ENCODE measurements at regions not wholly inside any gene's neighbourhood (a gene's known extent, or its start where the extent isn't known, plus 50 kb on each side); places are given as distances from the start of the nearest gene placed in this dataset.
"Not testable (repeated sequence)": the region's sequence is repeated elsewhere in the genome, so short reads cannot be mapped to it uniquely, and the experiment has no call there.

DNA sequence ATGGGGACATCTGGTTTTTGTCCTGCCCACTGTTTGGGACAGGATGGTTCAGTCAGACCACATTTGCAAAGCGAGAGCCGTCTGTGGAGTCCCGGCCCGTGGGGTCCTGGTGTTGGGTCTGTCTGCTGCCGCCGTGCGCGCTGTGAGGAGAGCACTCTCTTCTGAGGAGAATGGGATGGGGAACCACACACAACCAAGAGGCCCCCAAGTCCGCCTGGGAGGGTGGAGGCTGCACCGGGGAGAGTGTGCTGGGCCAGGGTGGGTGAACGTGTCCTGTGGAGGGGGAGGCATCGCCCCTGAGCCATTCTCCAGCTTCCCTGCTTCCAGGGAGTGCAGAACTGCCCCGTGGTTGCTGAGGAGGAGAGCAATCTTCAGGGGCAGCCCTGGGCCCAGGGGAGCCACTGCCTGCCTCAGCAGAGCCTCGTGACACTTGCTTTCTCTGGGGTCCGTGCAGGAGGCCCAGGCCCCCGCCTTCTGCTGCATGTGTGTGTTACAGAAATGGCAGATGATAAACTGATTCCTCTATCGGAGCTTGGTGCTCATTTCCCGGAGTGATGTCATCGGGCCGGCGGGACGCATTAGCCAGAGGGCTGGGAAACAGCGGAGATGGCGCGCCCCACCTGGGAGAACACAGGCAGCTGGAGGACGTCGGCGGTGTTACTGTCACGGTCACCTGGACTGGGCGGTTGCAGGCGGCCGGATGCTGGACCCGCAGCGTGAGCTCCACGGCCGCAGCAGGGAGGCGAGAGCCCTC, 173.4 kb downstream of the LAT start:
- DNase-seq, result not testable (repeated sequence)

DNA sequence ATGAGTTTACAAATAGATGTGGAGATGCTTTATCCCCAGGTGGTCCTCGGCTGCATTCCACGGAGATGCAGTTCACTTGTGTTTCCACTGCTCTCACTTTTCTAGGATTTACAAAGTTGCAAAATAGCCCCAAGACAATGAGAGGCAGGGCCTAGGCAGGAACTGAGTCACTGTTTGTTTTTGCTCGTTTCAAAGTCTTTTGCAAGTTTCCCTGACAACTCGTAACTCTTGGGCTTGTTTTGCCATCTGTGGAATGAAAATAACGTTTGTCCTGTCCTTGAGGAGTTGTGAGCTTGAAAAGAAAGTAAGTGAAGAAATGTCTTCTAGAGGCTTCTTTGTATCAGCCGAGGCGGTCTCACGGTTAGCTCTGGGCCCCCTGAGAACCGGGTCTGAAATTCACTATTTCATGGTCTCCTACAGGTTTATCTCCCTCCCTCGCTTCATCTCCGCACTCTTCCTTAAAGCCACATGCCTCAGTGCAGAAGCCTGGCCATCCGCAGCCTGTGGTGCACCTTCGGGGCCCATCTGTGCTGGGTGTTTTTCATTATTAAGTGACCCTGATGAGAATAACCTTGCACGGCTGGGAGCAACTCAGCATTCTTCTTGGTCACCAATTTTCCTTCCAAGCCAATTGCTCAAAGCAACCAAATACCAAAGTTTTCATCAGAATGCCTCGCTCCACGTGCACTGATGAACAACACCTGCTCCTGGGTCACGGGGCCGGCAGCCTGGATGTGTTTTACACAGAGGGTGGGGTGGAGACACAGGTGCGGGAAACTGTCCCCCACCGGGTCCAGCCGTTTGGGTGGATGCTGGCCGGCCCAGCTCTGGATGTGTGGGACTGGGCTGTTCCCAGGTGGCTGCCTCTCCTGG, 172.4 kb downstream of the LAT start:
- not testable (repeated sequence) for DNase-seq

DNA sequence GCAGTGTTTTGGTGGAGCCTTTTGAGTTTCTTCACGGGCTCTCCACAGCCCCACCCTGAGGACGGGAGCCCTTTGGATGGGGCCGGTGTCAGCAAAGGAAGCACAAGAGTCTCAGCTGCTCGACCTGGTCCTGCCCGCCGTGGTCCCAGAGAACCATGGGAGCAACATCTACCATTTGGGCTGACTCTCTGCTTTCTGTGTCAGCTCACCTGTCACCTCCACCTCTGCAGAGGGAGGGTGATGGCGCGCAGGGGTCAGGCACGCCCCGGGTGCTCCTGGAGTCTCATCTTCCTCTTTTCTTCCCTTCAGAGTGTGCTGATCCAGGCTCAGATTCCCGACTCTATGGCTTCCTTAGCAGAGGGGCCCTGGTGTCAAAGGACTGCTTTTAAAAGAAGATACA, 171.7 kb downstream of the LAT start:
- no peak for DNase-seq

DNA sequence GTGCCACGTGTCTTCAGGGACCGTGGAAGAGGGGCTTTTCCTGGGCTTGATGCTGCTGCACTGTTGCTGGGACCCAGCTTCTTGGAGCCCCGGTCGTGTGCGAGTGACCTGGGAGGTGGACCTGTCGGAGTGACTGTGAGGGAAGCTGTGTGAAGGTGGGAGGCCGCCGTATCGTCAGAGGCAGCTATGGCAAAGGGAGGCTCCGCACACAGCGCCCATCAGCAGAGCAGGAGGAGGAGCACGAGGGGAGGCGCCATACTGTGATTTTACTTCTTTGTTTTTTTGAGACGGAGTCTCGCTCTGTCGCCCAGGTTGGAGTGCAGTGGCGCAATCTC, 171.0 kb downstream of the LAT start:
- DNase-seq, result not testable (repeated sequence)

DNA sequence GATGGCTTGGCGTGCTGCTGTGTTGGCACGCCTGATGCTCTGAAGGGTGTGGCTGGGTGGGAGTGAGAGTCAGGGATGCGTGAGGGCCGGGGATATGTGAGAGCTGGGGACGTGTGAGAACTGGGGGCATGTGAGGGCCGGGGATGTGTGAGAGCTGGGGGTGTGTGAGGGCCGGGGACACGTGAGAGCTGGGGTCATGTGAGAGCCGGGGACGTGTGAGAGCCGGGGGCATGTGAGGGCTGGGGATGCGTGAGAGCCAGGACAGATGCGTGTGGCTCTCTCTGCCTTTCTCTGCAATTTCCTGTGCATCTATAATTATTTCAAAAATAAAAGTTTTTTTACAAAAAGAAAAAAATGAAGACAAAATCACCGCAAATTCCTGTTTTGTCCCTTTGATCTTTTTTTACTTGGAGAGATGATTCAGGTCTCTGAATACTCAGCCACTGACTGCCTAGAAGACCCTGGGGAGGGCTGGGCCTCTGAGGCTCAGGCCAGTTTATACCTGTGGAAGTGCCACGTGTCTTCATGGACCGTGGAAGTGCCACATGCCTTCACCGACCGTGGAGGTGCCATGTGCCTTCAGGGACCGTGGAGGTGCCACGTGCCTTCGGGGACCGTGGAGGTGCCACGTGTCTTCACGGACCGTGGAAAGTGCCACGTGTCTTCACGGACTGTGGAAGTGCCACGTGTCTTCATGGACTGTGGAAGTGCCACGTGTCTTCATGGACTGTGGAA, 170.4 kb downstream of the LAT start:
- DNase-seq, result not testable (repeated sequence)

DNA sequence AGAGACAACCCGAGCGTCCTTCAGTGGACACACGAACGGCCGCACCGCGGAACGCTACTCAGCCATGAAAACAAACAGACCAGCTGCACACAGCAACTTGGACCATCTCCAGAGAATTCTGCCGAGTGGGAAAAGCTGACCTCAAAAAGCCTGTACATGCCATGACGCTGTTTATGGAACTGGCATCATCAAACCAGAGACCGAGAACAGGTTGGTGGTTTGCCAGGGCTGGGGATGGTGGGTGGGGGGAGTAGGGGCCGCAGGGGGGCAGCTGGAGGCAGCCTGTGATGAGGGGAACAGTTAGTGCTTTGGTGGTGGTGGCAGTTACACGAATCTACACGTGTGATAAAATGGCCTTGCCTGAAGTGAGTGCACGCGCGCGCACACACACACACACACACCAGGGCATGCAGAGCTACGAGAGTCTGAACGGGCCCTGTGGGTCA, 169.8 kb downstream of the LAT start:
- DNase-seq, result no peak

DNA sequence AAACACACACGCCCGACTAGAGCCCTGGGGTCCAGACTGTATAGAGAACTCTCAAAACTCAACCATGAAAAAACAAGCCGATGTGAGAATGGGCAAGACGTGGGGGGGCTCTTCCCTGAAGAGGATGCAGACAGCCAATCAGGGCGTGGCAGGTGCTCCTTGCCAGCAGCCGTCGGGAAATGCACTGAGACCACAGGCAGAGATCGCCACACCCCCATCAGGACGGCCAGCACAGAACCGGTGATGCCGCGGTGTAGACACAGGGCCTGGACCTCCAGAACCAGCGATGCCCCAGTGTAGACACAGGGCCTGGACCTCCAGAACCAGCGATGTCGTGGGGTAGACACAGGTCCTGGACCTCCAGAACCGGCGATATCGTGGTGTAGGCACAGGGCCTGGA, 169.2 kb downstream of the LAT start:
- no peak for DNase-seq

DNA sequence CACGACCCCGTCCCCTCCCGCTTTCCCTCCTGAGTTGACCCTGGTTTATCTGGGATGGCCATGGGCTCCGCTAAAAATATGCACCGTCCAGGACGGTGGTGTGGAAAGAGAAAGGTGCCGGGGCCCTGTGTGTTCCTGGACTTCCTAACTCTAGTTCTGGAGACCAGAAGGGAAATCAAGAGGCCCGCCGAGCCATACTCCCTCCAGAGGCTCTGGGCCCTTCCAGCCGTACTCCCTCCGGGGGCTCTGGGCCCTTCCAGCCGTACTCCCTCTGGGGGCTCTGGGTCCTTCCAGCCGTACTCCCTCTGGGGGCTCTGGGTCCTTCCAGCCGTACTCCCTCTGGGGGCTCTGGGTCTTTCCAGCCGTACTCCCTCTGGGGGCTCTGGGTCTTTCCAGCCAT, 168.5 kb downstream of the LAT start:
- DNase-seq, result not testable (repeated sequence)

DNA sequence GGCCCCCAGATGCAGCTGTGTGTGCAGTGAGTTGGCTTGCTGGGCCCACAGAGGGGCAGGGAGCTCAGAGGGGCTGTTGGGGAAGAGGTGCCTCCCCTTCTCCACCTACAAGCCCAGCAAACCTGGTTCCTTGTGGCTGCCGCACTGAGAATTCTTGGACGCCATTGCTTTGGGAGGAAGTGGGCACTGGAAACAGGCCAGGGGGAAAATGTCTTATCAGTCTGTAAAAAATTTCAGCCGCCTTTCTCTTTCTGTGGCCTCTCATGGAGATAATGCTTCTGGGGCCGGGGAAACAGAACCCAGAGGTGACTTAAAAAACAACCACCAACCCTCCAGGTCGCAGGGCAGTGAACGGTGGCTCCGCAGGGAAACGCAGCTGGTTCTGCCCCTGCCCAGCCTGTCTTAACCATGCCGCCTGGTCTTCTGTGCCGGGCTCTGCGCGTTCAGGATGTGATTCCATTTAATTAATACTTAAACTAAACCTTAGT, 167.7 kb downstream of the LAT start:
- not testable (repeated sequence) for DNase-seq

DNA sequence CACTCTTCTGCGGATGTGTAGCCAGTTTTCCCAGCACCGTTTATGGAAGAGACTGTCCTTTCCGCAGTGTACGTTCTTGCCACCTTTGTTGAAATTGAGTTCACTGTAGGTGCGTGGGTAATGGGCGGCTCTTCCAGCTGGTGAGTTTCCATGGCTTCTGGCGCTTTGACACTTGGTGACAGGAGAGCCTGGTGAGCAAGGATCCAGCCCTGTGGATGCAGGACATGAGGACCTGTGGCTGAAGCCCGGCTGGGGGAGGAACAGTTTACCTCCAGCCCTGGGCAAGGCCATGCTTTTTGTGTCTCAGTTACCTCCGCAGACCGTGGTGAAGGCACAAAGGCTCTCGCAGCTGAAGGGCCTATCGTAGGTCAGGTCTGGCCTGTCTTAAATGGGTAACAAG, 166.5 kb downstream of the LAT start:
- DNase-seq, result no peak

DNA sequence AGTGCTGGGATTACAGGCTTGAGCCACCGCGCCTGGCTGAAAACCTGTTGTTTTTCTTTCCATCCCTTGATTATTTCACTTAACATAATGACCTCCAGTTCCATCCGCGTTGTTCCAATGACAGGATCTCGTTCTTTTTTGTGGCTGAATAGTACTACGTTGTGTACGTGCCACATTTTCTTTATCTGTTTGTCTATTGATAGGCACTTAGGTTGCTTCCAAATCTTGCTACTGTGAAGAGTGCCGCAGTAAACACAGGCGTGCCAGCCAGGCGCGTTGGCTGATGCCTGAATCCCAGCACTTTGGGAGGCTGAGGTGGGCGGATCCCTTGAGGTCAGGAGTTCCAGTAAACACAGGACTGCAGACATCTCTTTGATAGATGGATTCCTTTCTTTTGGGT, 165.1 kb downstream of the LAT start:
- DNase-seq, result not testable (repeated sequence)

DNA sequence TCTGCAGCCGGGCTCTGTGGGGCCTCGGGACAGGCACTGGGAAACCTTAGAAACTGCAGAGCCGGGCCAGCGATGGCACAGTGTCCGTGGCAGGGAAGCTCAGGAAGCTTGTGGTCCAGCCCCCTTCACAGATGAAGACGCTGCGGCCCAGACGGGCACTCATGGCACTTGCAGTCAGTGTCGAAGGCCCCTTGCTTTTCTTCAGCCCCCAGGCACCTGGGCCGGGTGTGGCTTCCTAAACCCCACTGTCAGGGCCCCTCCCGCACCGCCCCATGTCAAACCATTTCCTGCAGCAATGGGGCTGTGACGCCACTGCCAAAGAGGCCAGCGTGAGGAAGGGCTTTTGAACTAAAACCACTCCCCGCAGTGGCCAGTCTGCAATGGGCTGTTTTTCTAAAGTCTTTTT, 164.0 kb downstream of the LAT start:
- DNase-seq, result peak; percentile 66

DNA sequence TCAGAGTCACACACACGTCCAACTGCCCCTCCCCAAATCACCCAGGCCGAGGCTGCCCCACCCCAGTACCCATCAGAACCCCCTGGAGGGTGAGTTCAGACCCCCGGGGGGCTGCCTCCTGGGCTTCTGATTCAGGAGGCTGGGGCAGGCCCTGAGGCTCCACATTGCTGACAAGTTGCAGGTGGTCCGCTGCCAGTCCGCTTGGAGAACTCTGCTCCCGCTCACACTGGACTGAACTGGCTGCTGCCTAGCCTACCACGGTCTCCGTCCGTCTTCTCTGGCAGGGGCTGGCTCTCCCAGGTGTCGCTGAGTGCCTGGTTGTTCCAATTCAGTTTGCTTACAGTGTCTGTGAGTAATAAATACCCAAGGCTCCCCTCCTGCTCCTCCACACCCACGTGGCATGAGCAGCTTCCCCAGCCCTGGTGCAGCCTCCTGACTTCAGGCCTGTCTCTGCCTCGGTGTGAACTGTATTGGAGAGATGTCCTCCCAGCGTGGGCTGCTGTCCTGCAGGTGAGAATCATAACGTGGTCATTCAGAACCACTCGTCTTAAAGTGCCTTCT, 163.4 kb downstream of the LAT start:
- no peak for DNase-seq

DNA sequence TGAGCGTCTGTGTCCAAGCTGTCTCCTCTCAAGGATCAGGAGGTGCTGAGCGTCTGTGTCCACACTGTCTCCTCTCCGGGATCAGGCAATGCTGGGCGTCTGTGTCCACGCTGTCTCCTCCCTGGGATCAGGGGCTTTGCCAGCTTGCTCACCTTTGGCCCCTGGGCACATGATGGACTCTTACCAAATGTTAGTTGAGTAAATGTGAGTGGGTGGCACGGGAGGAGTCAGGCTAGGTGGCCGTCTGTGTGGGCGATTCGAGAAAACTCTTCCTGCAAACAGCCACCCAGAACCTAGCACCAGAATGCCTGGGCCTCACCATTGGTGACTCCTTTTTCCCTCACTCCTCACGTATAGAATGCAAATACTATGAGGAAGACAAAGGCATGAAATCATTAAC, 162.9 kb downstream of the LAT start:
- not testable (repeated sequence) for DNase-seq

DNA sequence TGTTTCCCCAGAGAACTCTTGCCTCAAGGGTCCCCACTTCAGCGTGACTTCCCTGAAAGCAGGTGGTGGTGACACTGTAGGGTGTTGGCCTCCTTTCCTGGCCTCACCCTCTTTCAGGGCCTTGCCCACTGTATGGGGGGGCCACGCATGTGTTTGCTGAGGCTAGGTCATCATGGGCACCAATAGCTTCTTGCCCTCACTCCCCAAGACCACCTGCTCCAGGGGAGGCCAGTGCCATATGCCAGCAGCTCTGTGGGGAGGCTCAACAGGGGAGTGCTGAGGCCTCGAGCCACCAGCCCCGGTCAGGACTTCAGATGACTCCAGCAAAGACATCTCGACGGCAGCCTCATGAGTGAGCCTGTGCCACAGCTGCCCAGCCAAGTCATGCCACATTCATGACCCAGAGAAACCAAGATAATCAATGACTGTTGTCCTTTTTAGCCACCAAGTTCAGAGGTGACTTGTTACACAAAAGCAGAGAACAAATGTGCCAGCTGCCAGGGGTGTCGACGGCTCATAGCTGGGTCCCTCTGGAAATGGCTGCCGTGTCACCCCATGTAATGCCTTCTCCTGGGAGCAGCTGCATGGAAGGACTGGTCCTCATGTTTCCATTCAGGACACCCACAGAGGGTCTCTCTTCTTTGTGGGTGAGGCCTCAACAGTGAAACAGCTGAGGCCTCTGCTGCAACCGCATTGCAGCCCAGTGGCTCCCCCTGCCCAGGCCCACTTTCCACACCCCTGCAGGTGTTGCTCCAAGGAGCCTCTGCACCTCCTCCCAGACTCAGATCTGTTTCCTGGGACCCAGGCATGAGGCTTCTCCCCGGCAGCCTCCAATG, 162.2 kb downstream of the LAT start:
- not testable (repeated sequence) for DNase-seq

DNA sequence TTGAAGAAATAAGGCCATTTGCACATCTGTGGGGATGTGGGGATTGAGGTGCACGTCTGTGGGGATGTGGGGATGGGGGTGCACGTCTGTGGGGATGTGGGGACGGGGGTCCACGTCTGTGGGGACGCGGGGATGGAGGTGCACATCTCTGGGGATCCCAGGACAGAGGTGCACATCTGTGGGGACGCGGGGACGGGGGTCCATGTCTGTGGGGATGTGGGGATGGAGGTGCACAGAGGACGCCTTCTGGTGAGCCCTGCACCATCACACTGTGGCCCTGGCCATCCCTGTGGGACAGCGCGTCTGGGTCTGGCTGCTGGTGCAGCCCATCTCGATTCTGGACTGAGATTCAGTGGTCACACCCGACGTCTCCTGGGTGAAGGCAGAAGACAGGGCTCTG, 161.4 kb downstream of the LAT start:
- no peak for DNase-seq

DNA sequence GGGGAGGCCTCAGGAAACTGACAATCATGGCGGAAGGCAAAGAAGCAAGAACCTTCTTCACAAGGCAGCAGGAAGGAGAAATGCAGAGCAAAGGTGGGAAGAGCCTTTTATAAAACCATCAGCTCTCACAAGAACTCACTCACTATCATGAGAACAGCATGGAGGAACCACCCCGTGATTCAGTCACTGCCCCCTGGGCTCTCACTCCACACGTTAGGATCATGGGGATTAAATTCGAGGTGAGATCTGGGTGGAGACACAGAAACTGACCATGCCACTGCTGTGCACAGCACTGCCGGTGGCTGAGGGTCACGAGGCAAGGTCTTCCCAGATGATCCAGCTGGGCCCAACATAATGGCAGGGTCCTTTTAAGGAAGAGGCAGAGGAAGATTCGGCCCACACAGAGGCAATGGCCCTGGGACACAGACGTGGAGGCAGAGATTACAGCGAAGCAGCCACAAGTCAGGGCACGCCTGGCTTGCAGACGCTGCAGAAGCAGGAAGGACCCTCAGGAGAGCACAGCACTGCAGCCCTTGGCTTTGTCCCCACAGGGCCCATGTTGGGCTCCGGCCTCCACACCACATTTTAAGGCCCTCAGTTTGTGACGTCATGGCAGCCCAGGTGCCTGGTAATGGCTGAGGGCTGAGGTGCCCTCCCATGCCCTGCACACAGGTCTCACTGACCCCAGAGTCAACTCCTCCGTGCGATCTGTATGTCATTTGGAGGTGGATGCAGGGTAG, 160.8 kb downstream of the LAT start:
- DNase-seq, result not testable (repeated sequence)

DNA sequence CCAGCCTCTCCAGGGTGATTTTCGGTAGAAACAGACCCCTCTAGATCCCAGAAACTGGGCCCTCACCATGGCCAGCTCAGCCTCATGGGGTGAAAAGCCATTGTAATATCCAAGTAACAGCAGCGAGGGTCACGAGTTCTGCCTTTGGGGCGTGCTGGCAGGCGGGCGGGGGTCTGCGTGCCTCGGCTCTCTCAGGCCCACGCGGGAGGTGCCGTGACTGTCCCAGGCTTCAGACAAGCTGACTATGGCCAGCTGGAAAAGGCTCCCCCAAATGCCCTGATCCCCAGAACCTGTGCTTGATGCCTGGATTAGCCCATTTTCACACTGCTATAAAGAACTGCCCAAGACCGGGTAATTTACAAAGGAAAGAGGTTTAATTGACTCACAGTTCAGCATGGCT, 160.2 kb downstream of the LAT start:
- not testable (repeated sequence) for DNase-seq

DNA sequence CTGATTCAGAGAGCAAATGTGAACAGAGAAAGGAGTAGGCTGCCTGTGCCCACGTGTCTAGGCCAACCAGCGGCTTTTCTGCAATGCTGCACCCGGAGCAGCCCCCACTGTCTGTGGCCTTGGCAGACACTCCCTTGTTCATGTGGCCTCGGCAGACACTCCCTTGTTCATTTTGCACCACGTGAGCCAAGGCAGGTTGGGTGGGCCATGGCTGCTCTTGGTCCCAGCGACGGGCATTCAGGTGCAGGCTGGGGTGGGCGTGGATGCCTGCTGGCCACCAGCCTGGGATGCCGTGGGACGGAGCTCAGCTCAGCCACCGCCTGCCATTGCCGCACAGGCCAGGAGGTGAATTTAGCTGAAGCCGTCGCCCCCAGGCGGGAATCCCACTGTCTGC, 159.8 kb downstream of the LAT start:
- DNase-seq, result not testable (repeated sequence)

DNA sequence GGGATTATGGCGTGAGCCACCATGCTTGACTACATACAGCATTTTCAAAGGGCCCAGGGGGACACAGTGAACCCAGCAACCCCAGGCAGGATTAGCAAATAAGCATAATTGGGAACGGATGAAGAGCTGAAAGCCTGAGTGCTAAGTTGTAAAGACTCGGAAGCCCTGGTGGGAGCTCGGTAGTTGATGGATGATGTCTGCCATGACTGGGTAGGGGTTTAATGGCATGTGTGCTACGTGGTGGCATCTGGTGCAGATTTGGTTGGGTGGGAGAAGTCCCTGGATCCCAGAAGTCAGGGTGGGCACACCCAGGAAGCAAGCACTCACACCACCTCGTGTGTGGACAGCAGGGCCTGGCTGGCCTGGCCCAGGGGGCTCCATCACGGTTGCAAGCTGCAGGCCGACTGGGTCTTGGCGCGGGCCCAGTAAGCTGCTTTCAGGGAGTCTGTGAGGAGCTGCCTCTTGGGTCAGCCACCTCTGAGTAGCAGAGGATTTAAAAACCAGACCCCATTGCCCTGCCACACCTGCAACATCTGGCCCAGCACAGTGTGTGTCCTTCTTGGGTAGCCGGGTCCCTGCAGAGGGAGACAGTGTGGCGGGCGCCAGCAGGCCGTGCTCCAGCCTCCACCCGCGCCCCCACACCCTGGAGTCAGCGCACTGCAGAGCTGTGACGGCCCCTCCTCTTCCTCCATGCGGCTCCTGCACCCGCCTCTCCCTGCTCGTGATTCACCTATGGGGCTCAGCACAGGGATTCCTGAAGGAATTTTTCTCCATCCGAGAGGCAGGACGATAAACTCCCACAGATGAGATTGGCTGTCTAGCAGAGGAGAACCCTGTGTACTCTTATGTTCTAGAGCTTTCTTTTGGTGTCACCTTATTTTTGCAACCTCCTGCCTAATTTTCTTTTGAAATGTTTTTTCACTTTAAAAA, 159.2 kb downstream of the LAT start:
- not testable (repeated sequence) for DNase-seq
